H1 (cell line): ENCODE measurements at regions not wholly inside any gene's neighbourhood (a gene's known extent, or its start where the extent isn't known, plus 50 kb on each side); places are given as distances from the start of the nearest gene placed in this dataset.
A peak's percentile ranks its signal among the peaks of the same experiment; 100 is the strongest.

ENCODE experiments used
- CTCF ChIA-PET: fragments of 300-600 bp; sonication (Branson Sonifier 250); formaldehyde crosslinking; loops from one replicate; lab custom pipeline; 2021; ENCODE audit not compliant: partially characterized antibody; lab: Charles Lee
- POLR2A ChIA-PET: fragments of 300-600 bp; sonication (Branson Sonifier 250); formaldehyde crosslinking; loops from one replicate; lab custom pipeline; 2021; ENCODE audit warnings: inconsistent platforms; ENCODE audit not compliant: partially characterized antibody; lab: Charles Lee
- DNase-seq, 2 experiments: peaks; one replicate each; pipeline versions ENCODE4 v3.0.0 to v3.0.0-alpha.2; 2010 to 2022; ENCODE audit warnings: low spot score in 2 of 2, low read depth in 1 of 2, mixed read lengths in 1 of 2
- FAIRE-seq: peaks from 2 replicates; lab custom pipeline; 2011; peaks lifted over from hg19 to GRCh38; lab: Jason Lieb, UNC
- H2AFZ ChIP-seq: 2 replicates; pipeline ENCODE4 v1.8.1; 2012; ENCODE audit warnings: low read length, inconsistent platforms
- H2AK5ac ChIP-seq: 2 replicates; pipeline ENCODE4 v1.6.1; 2013; ENCODE audit warnings: low read depth, low read length
- H2BK120ac ChIP-seq: replicated peaks from 2 replicates; pipeline ENCODE3; 2013; ENCODE audit warnings: low read depth, low read length, inconsistent platforms
- H2BK12ac ChIP-seq: 2 replicates; pipeline ENCODE4 v1.6.1; 2013; ENCODE audit warnings: low read depth, low read length
- H2BK15ac ChIP-seq: 2 replicates; pipeline ENCODE4 v1.6.1; 2013; ENCODE audit warnings: low read length
- H2BK20ac ChIP-seq: 2 replicates; pipeline ENCODE4 v1.6.1; 2013; ENCODE audit warnings: low read length
- H2BK5ac ChIP-seq: 2 replicates; pipeline ENCODE4 v1.6.1; 2013; ENCODE audit warnings: low read depth, low read length
- H3K14ac ChIP-seq: 2 replicates; pipeline ENCODE4 v1.6.1; 2013; ENCODE audit warnings: inconsistent platforms; ENCODE audit not compliant: insufficient read length
- H3K18ac ChIP-seq: 2 replicates; pipeline ENCODE4 v1.6.1; 2013; ENCODE audit warnings: low read length; ENCODE audit errors: extremely low read depth
- H3K23ac ChIP-seq: 2 replicates; pipeline ENCODE4 v1.6.1; 2013; ENCODE audit warnings: inconsistent platforms; ENCODE audit not compliant: insufficient read length
- H3K23me2 ChIP-seq: 2 replicates; pipeline ENCODE4 v1.6.1; 2013; ENCODE audit warnings: low read depth, low read length
- H3K27ac ChIP-seq: 2 replicates; pipeline ENCODE4 v1.6.1; 2011; ENCODE audit warnings: low read depth, low read length, inconsistent platforms
- H3K27me3 ChIP-seq, 4 experiments: replicated peaks in 1 of 4; 1 replicate in 1 of 4; 2 replicates in 3 of 4; pipeline versions ENCODE4 v1.6.1 to v1.8.1; 2011 to 2013; ENCODE audit warnings: low read length in 3 of 4, mild to moderate bottlenecking in 3 of 4, inconsistent platforms in 2 of 4, mixed read lengths in 2 of 4, moderate library complexity in 1 of 4; ENCODE audit not compliant: control insufficient read depth in 3 of 4, insufficient read depth in 3 of 4; ENCODE audit errors: extremely low read depth in 1 of 4
- H3K36me3 ChIP-seq, 4 experiments: 2 replicates each; pipeline versions ENCODE4 v1.6.1 to v1.8.1; 2011 to 2013; ENCODE audit warnings: mild to moderate bottlenecking in 4 of 4, low read length in 3 of 4, moderate library complexity in 2 of 4, control low read depth in 1 of 4, inconsistent platforms in 1 of 4; ENCODE audit not compliant: insufficient read depth in 4 of 4, control insufficient read depth in 2 of 4
- H3K4ac ChIP-seq: replicated peaks from 2 replicates; pipeline ENCODE3; 2013; ENCODE audit warnings: low read length, low read depth, mixed read lengths, inconsistent platforms; ENCODE audit not compliant: insufficient read length
- H3K4me1 ChIP-seq, 4 experiments: replicated peaks in 1 of 4; 1 replicate in 1 of 4; 2 replicates in 3 of 4; pipeline versions ENCODE4 v1.6.1 to v1.8.1; 2011 to 2013; ENCODE audit warnings: low read length in 3 of 4, inconsistent platforms in 2 of 4, mixed read lengths in 1 of 4; ENCODE audit not compliant: insufficient read depth in 4 of 4, control insufficient read depth in 3 of 4
- H3K4me2 ChIP-seq, 2 experiments: 2 replicates each; pipeline versions ENCODE4 v1.6.1 to v1.8.1; 2011 to 2013; ENCODE audit warnings: low read depth in 2 of 2, low read length in 2 of 2, control low read depth in 1 of 2, inconsistent platforms in 1 of 2, mild to moderate bottlenecking in 1 of 2; ENCODE audit not compliant: insufficient read depth in 1 of 2
- H3K4me3 ChIP-seq, 4 experiments: fragments of 200-600, 300-600 bp in 1 of 4; sonication (generic), shearing (Covaris generic), sonication (Bioruptor Twin) in 1 of 4; 2 replicates each; pipeline versions ENCODE4 v1.5.1 to v1.8.1; 2011 to 2016; ENCODE audit warnings: low read length in 4 of 4, low read depth in 3 of 4, control low read depth in 2 of 4, inconsistent platforms in 2 of 4, mild to moderate bottlenecking in 2 of 4, mixed read lengths in 1 of 4, moderate library complexity in 1 of 4; ENCODE audit not compliant: insufficient read depth in 2 of 4; ENCODE audit errors: extremely low read depth in 1 of 4
- H3K56ac ChIP-seq: replicated peaks from 2 replicates; pipeline ENCODE3; 2013; ENCODE audit warnings: low read depth, mild to moderate bottlenecking, mixed read lengths, low read length, inconsistent platforms; ENCODE audit not compliant: insufficient read length
- H3K79me1 ChIP-seq: 2 replicates; pipeline ENCODE4 v1.6.1; 2013; ENCODE audit warnings: low read depth, low read length, control low read depth
- H3K79me2 ChIP-seq, 2 experiments: 2 replicates each; pipeline versions ENCODE4 v1.6.1 to v1.8.1; 2012 to 2013; ENCODE audit warnings: low read length in 2 of 2, mild to moderate bottlenecking in 2 of 2, inconsistent platforms in 1 of 2; ENCODE audit not compliant: insufficient read depth in 2 of 2, control insufficient read depth in 1 of 2
- H3K9ac ChIP-seq, 4 experiments: replicated peaks in 1 of 4; 1 replicate in 1 of 4; 2 replicates in 3 of 4; pipeline versions ENCODE4 v1.6.1 to v1.8.1; 2011 to 2013; ENCODE audit warnings: low read depth in 3 of 4, low read length in 3 of 4, control low read depth in 2 of 4, mild to moderate bottlenecking in 2 of 4, moderate library complexity in 2 of 4, inconsistent platforms in 1 of 4; ENCODE audit errors: extremely low read depth in 1 of 4
- H3K9me3 ChIP-seq, 2 experiments: 2 replicates each; pipeline versions ENCODE4 v1.6.1 to v1.8.1; 2012 to 2013; ENCODE audit warnings: mild to moderate bottlenecking in 2 of 2, moderate library complexity in 2 of 2, control low read depth in 1 of 2, inconsistent platforms in 1 of 2, low read depth in 1 of 2, low read length in 1 of 2, mixed read lengths in 1 of 2; ENCODE audit not compliant: insufficient read depth in 2 of 2
- H4K20me1 ChIP-seq, 2 experiments: replicated peaks in 1 of 2; 2 replicates each; pipeline versions ENCODE3 to v1.8.1; 2011 to 2013; ENCODE audit warnings: inconsistent platforms in 2 of 2, low read length in 2 of 2, mild to moderate bottlenecking in 1 of 2; ENCODE audit not compliant: insufficient read depth in 2 of 2, control insufficient read depth in 1 of 2
- H4K5ac ChIP-seq: 2 replicates; pipeline ENCODE4 v1.6.1; 2013; ENCODE audit warnings: low read length, low read depth, mixed read lengths, inconsistent platforms; ENCODE audit not compliant: insufficient read length
- H4K8ac ChIP-seq: 2 replicates; pipeline ENCODE4 v1.8.0; 2013; ENCODE audit warnings: mild to moderate bottlenecking, moderate library complexity, low read length, inconsistent platforms; ENCODE audit not compliant: insufficient read depth; ENCODE audit errors: extremely low read depth
- H4K91ac ChIP-seq: replicated peaks from 2 replicates; pipeline ENCODE3; 2013; ENCODE audit warnings: low read length, mixed read lengths, inconsistent platforms; ENCODE audit not compliant: insufficient read length
- JUND ChIP-seq: IDR thresholded peaks from 2 replicates; pipeline ENCODE4 v1.6.1; 2011; ENCODE audit warnings: mild to moderate bottlenecking, improper control_type of control experiment, low read length
- MAFK ChIP-seq: IDR thresholded peaks from 2 replicates; pipeline ENCODE4 v1.6.1; 2012; ENCODE audit warnings: low read depth, mild to moderate bottlenecking, improper control_type of control experiment, low read length
- WGBS, 2 experiments: shearing (Covaris generic) in 1 of 2; methylation state at CpG; one replicate each; pipeline versions ENCODE4 v1.1.6 to v1.1.7; 2013 to 2015; ENCODE audit warnings: low lambda C conversion rate in 2 of 2, mixed read lengths in 2 of 2, inconsistent platforms in 1 of 2, low coverage in 1 of 2, missing lambda C conversion rate in 1 of 2; ENCODE audit not compliant: insufficient replicate concordance in 2 of 2, insufficient coverage in 1 of 2, insufficient read length in 1 of 2; ENCODE audit errors: extremely low coverage in 1 of 2, missing lambda C conversion rate in 1 of 2; 5-methylcytosine and 5-hydroxymethylcytosine counted together

DNA sequence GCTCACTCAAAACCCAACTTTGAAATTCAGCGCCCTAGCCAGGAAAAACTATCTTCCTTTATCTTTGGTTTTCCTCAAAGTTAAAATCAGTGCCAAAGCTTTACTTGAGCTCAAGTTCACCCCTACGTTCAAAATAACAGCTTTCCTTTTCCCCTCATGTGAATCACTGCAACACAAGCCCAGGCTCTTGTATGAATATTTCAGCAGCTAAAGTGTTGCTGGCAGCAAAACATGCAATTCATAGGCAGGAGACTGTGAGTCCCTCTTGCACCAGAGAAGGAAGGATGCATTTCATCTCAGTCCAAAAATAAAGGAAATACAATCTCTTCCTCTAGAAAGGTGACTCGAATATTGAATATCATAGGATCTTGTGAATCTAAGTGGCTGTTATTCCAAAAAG is 461.3 kb upstream of the SOX11 start:
- Histone ChIP-seq H2BK12ac (no peak overlapping the region), H2AK5ac (no peak overlapping the region), H2BK20ac (no peak overlapping the region), H4K91ac (no peak overlapping the region), H3K36me3 (no peaks in the 10 kb centered on the region), H3K23ac (no peak overlapping the region), H3K56ac (no peak overlapping the region), H4K8ac (no peak overlapping the region), H3K79me2 (no peaks in the 10 kb centered on the region), H2BK15ac (no peak overlapping the region), H2BK120ac (no peak overlapping the region), H2BK5ac (no peak overlapping the region), H3K9me3 (no peaks in the 10 kb centered on the region), H3K9ac (no peak overlapping the region), H4K5ac (no peak overlapping the region), H3K79me1 (no peaks in the 10 kb centered on the region), H2AFZ (peak overlapping the region; percentile 30; the same call in 1 of the 2 replicates), H3K18ac (no peak overlapping the region), H4K20me1 (no peaks in the 10 kb centered on the region), H3K4me1 (peaks cover 0 to 3% (median 0%) of the 10 kb centered on the region in 4 experiments; a peak in 1 of 7 replicates), H3K27ac (no peak overlapping the region), H3K14ac (no peak overlapping the region), H3K27me3 (no peaks in the 10 kb centered on the region; a peak in 1 of 7 replicates), H3K4me3 (no peak overlapping the region), H3K4me2 (no peak overlapping the region), H3K4ac (no peak overlapping the region), H3K23me2 (no peaks in the 10 kb centered on the region)
- 89% methylated on average over 3 of the region's 3 CpGs; no CpG with 5 or more reads in 1 of the 2 experiments for WGBS, 2 experiments
- CTCF ChIA-PET: interaction anchor here (0.6 to 1.4 kb wide), 2 partner anchors 57 to 191 kb away, joined by 3 read pairs; no protein-coding TSS in a partner anchor
- TF ChIP-seq JUND (no peak), MAFK (no peak)
- POLR2A ChIA-PET: no interaction called here
- FAIRE-seq: no peak
- DNase-seq: no peak
